GM12878 (cell line): ENCODE measurements at regions not wholly inside any gene's neighbourhood (a gene's known extent, or its start where the extent isn't known, plus 50 kb on each side); places are given as distances from the start of the nearest gene placed in this dataset.

ENCODE experiments used
- ATF7 ChIP-seq: fragments of 450-650 bp; IDR thresholded peaks from 2 replicates; pipeline ENCODE4 v1.6.1; 2016; ENCODE audit warnings: low read depth, mild to moderate bottlenecking
- BCLAF1 ChIP-seq: fragments of 450-650 bp; IDR thresholded peaks from 2 replicates; pipeline ENCODE4 v1.6.1; 2017; ENCODE audit warnings: antibody characterized with exemption, mild to moderate bottlenecking, moderate library complexity
- EP300 ChIP-seq, 2 experiments: fragments of 150-350 bp in 1 of 2; IDR thresholded peaks; 2 replicates each; pipeline ENCODE4 v1.6.1; 2011 to 2012; ENCODE audit warnings: low read depth in 2 of 2, low read length in 2 of 2, borderline replicate concordance in 1 of 2, improper control_type of control experiment in 1 of 2, inconsistent platforms in 1 of 2; ENCODE audit not compliant: control insufficient read depth in 1 of 2
- GABPA ChIP-seq: IDR thresholded peaks from 2 replicates; pipeline ENCODE4 v1.6.1; 2014; ENCODE audit warnings: antibody characterized with exemption, low read depth, mild to moderate bottlenecking, inconsistent platforms
- HSF1 ChIP-seq: fragments of 150-350 bp; IDR thresholded peaks from 2 replicates; pipeline ENCODE4 v1.6.1; 2014; ENCODE audit warnings: mild to moderate bottlenecking, low read depth, low read length
- IKZF1 ChIP-seq: fragments of 450-650 bp; conservative IDR thresholded peaks from 2 replicates; pipeline ENCODE4 v1.6.1; 2017; ENCODE audit warnings: antibody characterized with exemption, mild to moderate bottlenecking
- MEF2A ChIP-seq: IDR thresholded peaks from 2 replicates; pipeline ENCODE4 v1.6.1; 2011; ENCODE audit warnings: low read depth, mild to moderate bottlenecking, low read length, moderate library complexity; ENCODE audit not compliant: insufficient read depth
- MYC ChIP-seq: IDR thresholded peaks from 2 replicates; pipeline ENCODE4 v1.6.1; 2011; ENCODE audit warnings: mild to moderate bottlenecking, low read length, moderate library complexity, inconsistent platforms; ENCODE audit not compliant: insufficient read depth, insufficient replicate concordance, insufficient read length, severe bottlenecking
- NFYA ChIP-seq: IDR thresholded peaks from 2 replicates; pipeline ENCODE4 v1.6.1; 2011; ENCODE audit warnings: low read depth, mild to moderate bottlenecking, low read length, improper control_type of control experiment, borderline replicate concordance
- NR2C2 ChIP-seq: IDR thresholded peaks from 2 replicates; pipeline ENCODE4 v1.6.1; 2011; ENCODE audit warnings: borderline replicate concordance, low read depth; ENCODE audit not compliant: control insufficient read depth, insufficient read length
- NR2F1 ChIP-seq: fragments of 450-650 bp; conservative IDR thresholded peaks from 2 replicates; pipeline ENCODE4 v1.6.1; 2017; ENCODE audit warnings: mild to moderate bottlenecking
- PRDM15 ChIP-seq: fragments of 450-650 bp; formaldehyde crosslinking; IDR thresholded peaks from 2 replicates; pipeline ENCODE4 v1.4.0; 2020; ENCODE audit warnings: mild to moderate bottlenecking, moderate library complexity
- SMAD1 ChIP-seq: fragments of 450-650 bp; IDR thresholded peaks from 2 replicates; pipeline ENCODE4 v1.6.1; 2018; ENCODE audit warnings: mild to moderate bottlenecking, low read depth; ENCODE audit not compliant: partially characterized antibody
- SP1 ChIP-seq: IDR thresholded peaks from one replicate; pipeline ENCODE4 v1.6.1; 2011; ENCODE audit warnings: low read depth, low read length
- WRNIP1 ChIP-seq: IDR thresholded peaks from 2 replicates; pipeline ENCODE4 v1.6.1; 2011; ENCODE audit warnings: low read depth, low read length, improper control_type of control experiment, borderline replicate concordance
- ZBED1 ChIP-seq: IDR thresholded peaks from 2 replicates; pipeline ENCODE4 v1.6.1; 2016; ENCODE audit warnings: borderline replicate concordance
- ZBTB11 ChIP-seq: fragments of 450-650 bp; formaldehyde crosslinking; IDR thresholded peaks from 2 replicates; pipeline ENCODE4 v1.5.0; 2022; ENCODE audit warnings: mild to moderate bottlenecking, missing genetic modification characterization
- ZNF217 ChIP-seq: fragments of 450-650 bp; IDR thresholded peaks from 2 replicates; pipeline ENCODE4 v1.6.1; 2017; ENCODE audit warnings: antibody characterized with exemption, mild to moderate bottlenecking
- ZNF24 ChIP-seq: fragments of 450-650 bp; IDR thresholded peaks from 2 replicates; pipeline ENCODE4 v1.6.1; 2017; ENCODE audit warnings: antibody characterized with exemption, mild to moderate bottlenecking
- ZZZ3 ChIP-seq: IDR thresholded peaks from 2 replicates; pipeline ENCODE4 v1.6.1; 2011; ENCODE audit warnings: low read depth; ENCODE audit not compliant: control insufficient read depth, insufficient read length

- TF ChIP-seq IKZF1 (no peak), ZBTB11 (CRISPR knock-in tag) (no peak), ZNF217 (no peak), ZBED1 (no peak), ZNF24 (no peak), MYC (no peak), PRDM15 (CRISPR knock-in tag) (no peak), ATF7 (peak; percentile 10; the same call in 1 of the 2 replicates), ZZZ3 (no peak), NR2F1 (no peak), SMAD1 (no peak), MEF2A (no peak), NFYA (no peak), WRNIP1 (no peak), SP1 (no peak), BCLAF1 (no peak), GABPA (no peak), NR2C2 (no peak), EP300 (IDR thresholded peaks at IDR 0.05; ENCODE audit: borderline replicate concordance in 1 of 2, control insufficient read depth in 1 of 2, low read depth in 2 of 2, low read length in 2 of 2) (0 out of 4 replicates have a peak, but pooled peaks of 1 of the 2 experiments have one; percentile 8), HSF1 (no peak)
Measured at GRCh38 chr10:89887830-89888229, 186.4 kb downstream of the KIF20B start (continued).
